ENCODE measurements at regions not wholly inside any gene's neighbourhood (a gene's known extent, or its start where the extent isn't known, plus 50 kb on each side); places are given as distances from the start of the nearest gene placed in this dataset.

DNA sequence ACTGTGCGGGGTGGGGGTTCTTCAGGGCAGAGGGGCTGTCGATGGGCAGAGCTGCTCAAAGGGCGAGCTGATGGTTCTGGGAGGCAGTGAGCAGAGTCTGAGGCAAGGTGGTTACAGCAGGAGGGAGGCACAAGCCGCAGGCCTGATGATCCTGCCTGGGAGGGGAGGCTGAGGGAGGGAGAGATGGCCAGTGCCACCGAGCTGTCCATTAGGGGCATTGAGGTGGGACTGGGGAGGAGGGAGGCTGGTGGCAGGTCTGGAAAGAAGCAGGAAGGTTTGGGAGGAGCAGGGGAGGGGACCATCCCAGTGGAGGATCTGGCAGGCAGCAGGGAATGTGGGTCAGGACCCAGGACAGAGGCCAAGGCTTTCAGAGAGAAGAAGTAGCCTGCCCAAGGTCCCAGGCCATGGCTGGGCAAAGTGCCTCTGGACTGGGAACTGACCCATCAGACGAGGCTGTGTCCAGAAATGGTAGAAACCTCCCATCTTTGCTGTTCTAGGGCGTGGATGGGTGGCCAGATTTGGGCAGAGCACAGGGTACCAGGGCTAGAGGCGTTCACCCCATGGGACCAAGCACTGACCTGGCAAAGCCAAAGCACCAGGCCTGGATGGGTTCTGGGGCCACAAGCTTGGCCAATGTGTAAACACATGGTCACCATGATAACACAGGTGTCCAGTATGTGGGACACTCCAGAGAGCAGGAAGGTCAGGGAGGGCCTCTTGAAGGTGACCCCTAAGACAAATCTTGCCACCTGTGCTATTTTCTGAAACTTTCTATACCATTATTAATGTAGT is 55.5 kb downstream of the INHBB start:
- no peak for DNase-seq (ENCODE audit: low read depth in 2 of 2)

DNA sequence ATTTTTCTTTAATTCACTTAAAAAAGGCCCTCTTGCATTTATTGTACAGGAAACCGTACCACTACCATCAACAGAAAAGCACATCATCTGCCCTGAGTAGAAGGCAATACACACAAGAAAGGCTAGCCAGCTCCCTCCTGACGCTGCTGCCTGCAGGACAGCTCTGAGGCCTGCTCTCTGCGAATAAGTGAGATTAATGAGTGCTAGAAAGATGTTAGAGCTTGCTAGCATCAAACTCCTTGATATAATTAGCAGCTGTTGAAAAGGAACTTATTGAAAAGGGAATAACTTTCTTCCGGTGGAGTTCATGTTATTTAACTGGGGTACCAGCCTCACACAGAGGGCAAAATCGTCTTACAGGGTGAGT is 56.1 kb downstream of the INHBB start:
- no peak for DNase-seq (ENCODE audit: low read depth in 2 of 2)

DNA sequence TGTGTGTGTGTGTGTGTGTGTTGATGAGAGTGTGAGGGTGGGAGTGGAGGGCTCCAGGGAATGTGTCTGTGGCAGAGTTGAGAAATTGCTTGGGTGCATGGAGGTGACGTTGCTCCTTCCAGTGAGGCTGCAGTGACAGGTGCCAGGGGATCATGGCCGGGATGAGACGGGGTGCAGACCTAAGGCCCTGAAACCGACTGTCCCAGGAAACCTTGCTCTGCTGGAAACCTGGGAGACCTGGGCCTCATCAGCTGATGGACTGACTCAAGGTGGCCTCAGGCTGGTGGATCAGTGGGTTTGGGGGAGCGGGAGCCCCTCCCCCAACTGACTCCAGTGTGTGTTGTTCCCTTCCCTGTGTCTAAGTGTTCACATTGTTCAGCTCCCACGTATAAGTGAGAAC is 56.6 kb downstream of the INHBB start:
- DNase-seq (ENCODE audit: low read depth in 2 of 2): no peak

DNA sequence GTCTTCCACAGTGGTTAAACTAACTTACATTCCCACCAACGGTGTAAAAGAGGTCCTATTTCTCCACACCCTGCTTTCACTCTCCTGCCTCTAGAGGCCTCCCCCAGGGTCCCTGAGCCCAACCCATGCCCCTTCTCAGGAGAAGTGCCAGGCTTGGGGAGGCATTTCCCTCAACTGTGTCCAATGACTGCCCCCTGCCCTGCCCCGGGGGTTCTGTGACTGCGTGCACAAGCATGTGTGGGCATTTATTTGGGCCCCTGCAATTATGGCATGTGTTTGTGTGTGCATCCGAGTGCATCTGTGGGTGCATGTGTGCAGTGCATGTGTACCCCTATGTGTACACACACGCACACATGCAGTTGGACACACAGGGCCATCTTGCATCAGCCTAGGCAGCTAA is 57.3 kb downstream of the INHBB start:
- DNase-seq (ENCODE audit: low read depth in 2 of 2): no peak

DNA sequence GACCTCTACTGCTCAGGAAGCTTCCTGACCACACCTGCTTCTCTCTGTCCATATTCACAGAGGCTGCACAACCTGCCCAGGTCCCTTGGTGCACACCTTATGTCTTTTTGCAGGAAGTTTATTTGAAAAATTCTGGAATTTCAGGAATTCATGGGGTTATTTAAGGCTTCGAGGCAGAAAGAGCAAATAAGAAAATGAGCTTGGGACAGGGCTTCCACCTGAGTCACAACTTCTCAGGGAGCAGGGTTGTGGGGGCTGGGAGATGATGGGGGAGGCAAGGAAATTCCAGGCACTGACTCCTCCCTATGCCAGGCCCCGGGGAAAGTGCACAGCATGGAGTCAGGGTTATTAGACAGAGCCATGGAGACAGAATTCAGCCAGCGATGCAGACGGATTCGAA is 57.7 kb downstream of the INHBB start:
- no peak for DNase-seq (ENCODE audit: low read depth in 2 of 2)

DNA sequence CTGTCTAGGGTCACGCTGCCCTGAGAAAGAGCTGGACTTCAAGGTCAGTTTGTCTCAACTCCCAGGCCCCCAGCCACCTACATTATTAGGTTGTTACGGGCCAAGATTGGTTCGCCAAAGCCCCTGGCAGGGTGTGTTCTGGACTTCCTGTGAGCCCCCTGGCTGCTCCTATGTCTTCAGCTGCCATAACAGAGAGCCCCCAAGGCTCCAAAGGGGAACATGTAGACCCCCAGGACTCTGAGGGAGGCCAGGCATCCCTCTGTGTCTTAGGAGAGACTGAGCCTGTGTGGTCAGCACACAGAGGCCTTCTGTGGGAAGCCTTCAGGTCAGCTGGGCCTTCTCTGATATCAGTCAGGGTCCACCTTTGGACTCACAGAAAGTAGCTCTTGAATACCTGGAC is 58.3 kb downstream of the INHBB start:
- no peak for DNase-seq (ENCODE audit: low read depth in 2 of 2)

DNA sequence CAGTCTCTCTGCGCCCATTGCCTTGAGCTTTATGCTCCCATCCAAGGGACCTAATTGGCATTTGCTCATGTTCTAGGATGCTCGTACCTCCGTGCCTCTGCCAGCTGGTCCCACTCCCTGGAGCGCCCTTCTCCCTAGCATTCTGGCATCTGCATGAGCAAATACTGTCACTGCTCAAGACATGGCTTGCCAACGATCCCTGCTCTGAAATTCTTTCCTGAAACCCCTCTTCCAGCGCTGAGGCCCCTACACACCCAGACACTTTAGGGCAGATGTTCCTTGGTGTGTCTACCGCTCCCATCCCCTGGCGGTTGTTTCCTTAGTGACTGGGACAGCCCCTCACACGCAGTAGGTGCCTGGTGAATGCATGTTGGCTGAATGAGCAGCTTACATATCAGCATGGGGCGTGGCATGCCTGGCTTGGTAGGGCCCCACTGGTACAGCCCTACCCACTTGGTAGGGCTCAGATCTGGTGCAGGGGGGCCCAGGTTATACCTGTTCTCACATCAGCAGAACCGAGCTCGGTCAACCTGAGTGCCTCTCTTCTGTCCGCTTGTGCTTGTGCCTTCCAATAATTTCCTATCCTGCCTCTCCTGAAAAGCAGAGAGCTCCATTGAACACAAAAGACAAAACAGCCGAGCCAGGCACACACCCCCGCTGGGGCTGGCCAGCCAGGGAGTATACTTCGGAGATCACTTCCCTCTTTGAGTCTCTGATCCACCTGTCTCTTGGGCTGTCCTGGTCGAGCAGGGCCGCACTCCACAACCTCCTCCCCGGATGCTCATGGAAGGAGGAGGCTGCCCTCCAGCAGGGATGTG is 59.2 kb downstream of the INHBB start:
- no peak for DNase-seq (ENCODE audit: low read depth in 2 of 2)

DNA sequence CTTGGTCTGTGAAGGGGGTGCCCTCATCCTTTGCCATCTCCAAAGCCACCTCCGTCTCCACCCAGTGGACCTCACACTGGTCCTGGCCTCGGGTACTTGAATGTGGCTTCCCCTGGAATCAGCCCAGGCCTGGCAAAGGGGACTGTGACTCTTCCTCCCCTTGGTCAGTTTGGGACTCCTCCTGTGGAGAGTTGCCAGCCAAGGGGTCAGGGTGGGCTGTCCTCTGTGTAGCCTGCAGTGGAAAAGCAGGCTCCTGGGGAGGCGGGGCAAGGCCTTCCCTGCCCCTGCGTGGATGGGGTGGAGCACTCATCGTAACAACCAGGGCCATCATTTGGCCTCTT is 59.8 kb downstream of the INHBB start:
- no peak for DNase-seq (ENCODE audit: low read depth in 2 of 2)

DNA sequence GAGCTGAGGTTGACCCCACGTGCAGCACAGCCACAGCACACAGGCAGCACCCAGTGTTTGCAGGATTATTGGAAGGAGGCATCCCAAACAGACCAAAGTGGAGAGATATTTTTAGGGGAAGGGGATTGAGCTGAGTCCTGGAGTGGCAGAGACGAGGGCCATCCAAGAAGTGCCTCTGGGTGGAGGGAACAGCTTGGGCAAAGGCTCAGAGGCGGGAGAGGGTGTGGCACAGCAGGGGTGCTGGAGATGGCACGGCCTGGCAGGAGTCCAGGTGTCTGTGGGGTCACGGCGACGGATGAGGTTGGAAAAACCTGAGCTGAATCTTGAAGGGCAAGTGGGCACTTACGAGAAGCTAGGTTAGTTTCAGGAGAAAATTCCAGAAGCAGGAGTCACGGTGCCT is 60.6 kb downstream of the INHBB start:
- no peak for DNase-seq (ENCODE audit: low read depth in 2 of 2)

DNA sequence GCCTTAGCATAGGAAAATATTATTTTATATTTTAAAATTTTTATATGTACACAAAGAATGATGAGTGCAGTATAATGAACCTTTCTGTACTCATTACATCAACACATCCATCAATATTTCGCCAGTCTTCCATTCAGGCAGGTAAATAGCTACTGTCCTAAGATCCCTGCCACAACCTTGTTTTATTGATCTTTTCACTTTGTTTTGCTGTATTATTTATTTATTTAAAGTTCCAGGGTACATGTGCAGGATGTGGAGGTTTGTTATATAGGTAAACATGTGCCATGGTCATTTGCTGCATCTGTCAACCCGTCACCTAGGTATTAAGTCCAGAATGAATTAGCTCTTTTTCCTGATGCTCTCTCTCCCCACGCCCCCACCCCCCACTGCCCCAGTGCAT is 64.6 kb downstream of the INHBB start:
- no peak for DNase-seq (ENCODE audit: low read depth in 2 of 2)

DNA sequence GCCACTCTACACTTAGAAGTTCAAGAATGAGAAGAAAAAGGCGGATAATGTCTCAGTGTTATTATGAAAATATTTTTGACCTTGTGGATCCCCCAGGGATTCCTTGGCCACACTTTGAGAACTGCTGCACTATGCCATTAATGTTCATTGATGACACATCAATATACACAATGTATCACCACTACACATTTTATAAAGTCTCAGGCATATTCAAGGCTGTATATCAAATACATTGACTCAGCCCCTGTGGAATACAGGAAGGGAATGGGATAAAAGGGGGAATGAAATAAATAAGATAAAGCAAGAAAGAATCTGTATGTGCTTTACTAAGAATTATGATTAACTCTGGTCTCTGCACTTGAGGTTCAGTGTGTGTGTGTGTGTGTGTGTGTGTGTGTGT is 69.1 kb downstream of the INHBB start:
- no peak for DNase-seq (ENCODE audit: low read depth in 2 of 2)

DNA sequence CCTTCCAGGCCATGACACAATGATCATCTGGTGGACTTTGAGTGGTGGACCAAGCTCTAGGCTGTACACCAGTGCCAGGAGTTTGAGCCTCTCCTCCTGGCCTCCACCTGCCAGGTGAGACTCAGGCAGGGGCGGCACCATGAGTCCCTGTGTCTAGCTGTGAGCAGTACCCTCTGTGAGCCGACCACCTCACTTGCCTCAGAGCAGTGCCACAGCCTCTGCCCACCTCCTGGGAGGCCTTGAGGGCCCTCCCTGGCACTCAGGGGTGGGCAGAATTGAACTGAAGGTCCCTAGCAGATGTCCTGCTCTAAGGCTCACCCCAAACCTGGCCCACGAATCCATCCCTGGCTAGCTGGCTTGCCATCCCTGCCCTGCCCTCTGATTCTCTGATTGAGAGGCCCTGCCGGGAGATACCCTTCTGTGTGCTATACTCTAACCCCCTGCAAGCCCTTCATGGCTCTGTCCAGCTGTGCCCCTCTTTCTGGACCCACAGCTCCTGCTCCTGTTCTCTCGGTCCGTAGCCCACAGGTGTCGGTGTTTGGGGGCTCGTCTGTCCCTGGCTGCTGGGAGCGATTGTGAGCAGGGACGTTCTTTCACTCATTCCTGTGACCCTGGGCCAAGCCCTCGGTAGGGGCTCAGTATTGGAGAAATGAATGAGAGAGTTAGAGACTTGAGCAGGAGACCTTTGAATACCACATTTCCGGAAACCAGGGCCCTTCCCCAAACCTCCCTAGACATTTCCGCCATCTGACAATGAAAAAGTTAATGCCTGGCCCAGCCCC is 70.0 kb downstream of the INHBB start:
- DNase-seq (ENCODE audit: low read depth in 2 of 2): no peak

DNA sequence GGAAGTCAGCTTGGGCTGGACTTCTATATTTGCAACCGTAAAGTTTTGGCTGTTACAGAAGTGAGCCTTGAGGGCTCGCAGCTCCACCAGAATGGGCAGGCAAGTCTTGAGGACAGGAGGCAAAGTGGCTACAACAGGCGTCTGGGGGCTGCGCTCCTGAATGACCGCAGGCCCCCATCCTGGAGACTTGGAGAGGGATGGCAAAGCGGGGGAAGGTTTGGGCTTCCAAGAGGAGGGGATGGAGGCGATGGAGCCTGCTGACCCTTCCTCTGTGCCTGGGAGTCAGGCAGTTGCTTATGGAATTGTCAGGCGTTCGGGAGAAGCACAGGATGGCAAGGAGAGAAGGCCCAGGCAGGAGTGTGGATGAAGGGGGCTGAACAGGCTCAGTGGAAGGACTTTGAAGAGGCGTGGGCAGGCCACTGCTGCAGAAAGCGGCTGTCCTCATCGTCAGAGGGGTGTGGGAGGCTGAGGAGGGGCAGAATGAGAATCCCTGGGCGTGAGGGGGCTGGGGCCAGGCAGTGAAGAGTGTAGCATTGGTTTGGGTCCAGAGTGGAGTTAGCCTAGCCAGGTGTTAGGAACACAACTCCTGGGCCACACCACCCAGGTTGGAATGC is 72.3 kb downstream of the INHBB start:
- DNase-seq (ENCODE audit: low read depth in 2 of 2): no peak

DNA sequence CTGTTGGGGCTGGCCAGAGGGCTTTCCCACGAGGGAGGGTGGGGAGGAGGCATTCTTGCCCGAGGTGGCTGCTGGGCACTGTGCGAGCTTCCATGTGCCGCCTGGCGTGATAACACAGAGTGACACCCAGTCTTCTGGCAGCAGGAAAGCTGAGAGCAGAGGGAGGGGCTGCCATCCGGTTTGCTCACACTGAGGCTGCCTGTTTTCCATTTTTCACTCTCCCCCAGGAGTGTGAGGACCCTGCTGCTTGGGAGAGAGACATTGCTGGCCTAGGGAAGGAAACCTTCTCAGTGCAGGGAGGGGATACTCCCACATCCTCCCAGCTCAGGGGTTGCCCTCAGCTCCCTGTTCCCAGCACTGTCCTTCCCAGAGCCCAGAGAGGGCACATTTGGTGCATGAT is 73.1 kb downstream of the INHBB start:
- no peak for DNase-seq (ENCODE audit: low read depth in 2 of 2)

DNA sequence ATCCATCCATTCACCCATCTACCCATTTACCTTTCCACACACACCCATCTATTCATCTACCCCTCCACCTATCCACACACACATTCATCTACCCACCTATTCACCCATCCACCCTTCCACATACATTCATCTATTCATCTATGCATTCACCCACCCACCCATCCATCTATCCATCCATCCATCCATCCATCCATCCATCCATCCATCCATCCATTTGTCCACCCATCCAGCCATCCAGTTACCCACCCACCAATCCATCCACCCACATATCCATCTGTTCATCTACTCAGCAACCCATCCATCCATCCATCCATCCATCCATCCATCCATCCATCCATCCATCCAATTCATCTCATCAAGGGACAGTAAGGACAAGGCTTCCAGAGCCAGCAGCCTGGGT is 74.0 kb downstream of the INHBB start:
- no peak for DNase-seq (ENCODE audit: low read depth in 2 of 2)

DNA sequence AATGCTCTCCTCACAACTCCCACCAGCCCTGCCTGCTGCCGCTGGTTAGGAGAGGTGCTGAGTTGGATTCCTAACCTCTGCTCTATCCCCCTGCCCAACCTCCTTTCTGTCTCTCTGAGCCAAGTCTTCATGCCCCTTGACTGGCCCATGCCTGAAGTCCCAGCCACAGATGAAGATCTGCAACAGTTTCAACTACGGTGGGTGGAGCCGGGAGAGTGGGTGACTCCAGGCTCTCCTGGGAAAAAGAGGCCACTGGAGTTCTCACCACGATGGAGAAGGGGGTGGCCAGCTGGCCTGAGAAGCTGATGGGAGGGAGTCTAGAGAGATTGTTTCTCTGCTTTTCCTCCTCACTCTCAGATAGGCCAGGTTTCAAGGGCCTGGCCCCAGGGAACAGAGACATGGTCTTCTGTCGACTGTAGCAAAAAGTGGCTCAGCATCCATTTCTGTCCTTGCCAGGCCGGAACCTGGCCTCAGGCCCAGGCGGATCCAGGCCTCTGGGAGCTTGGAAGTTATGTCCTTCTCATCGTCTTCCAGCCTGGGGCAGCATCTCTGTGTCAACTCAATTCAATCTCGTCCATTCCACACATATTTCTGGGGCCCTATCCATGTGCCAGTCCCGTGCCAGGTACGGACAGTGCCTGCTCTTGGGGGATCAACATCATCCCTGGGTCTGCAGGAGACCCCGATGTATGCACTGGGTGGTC is 75.3 kb downstream of the INHBB start:
- no peak for DNase-seq (ENCODE audit: low read depth in 2 of 2)

DNA sequence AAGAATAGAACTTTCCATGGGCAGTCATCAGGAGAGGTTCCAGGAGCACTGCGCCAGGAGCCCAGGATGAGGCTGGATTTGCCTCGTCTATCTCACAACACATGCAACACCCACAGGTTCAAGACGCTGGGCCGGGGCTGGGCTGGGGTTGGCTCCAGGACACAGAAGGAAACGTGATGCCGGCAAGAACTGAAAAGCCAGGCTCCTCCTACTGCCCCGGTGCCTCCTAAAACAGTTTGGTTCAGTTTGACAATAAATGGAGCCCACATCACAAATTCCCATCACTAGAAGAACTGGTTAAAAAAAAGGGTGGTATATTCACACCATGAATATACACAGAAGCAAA is 75.9 kb downstream of the INHBB start:
- DNase-seq (ENCODE audit: low read depth in 2 of 2): no peak

DNA sequence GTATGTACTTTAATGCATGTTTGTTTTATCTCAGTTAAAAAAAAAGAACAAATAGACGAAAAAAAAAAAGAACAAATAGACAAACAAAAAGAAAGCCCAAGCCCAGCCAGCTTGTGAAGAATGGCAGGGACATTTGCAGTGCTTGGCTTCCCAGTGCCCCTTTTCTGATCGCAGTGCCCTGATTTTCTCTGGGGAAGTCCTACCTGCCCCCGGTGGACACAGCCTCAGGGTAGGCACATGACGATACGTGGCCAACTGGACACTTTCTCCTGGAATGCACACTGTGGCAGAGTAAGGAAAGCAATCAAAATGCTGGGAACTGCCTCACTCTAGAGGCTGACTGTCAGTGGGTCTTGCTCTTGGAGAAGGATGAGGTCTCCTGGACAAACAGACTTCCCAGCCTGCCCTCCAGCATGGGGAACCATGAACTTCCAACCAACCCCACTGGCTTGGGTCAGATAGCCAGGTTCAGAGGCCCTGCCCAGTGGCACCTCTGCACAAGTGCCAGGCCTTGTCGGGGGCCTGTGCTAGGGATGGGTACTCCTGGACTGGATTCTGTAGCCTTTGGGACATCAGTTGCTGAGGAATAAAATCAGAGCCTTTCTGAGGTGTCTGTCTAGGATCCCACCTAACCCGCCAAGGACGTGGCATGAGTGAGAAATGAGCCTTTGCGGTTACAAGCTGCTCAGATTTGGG is 76.7 kb downstream of the INHBB start:
- no peak for DNase-seq (ENCODE audit: low read depth in 2 of 2)

DNA sequence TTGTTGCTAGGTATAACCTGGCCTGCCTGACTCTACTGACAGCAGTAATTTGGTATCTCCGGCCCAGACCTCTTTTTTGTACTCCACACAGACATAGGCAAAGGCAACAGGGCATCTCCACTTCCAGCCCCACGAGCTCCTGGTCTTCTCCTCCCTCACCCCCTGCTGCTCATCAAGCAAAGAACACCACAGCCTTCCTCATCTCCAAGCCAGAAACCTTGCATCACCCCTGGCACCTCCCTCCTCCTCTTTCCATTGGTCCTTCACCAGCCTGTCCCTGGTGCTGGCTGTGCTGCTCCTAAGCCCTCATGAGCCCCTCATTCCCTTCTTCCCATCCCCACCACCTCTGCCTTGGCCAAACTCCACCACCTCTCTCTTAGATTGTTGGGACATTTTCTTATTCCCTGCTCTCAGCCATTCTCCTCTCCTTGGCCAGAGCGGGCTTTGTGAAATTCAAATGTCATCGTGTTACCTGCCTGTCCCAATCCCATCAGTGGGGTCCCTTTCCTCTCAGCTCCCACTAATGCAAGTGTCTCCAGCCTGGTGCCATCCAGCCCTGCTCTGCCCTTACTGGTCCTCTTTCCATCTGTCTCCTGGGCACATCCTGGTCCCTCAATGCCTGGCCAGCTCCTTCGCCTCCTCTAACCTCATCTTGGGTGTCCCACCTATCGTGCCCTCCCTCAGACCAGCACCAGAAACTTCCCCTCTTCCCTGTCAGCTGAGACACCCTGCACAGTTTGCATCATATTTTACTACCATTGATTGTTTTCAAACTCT is 77.4 kb downstream of the INHBB start:
- DNase-seq (ENCODE audit: low read depth in 2 of 2): no peak

DNA sequence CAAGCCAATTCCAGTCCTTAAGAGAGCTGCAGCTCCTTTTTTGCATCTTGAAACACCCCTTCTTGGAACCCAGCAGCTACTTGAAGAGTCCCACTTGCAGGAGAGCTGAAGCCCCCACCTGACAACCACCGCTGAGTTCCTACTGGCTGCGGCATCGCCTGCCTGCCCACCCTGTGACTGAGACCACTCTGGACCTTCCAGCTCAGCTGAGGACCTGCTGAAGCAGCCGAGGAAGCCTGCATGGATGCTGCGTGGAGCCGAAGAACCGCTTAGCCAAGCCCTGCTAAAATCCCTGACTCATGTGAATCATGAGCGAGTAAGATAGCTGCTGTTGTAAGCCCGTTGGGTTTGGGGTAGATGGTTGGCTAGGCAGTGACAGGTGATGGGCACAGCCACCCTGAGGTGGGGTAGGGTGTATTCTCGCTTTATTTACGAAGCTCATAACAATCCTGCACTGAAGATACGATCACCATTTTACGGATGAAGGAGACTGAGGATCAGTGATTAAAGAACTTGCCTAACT is 78.4 kb downstream of the INHBB start:
- no peak for DNase-seq (ENCODE audit: low read depth in 2 of 2)
